ENCODE measurements at regions not wholly inside any gene's neighbourhood (a gene's known extent, or its start where the extent isn't known, plus 50 kb on each side); places are given as distances from the start of the nearest gene placed in this dataset.
A peak's percentile ranks its signal among the peaks of the same experiment; 100 is the strongest.
"Not testable (repeated sequence)": the region's sequence is repeated elsewhere in the genome, so short reads cannot be mapped to it uniquely, and the experiment has no call there.

DNA sequence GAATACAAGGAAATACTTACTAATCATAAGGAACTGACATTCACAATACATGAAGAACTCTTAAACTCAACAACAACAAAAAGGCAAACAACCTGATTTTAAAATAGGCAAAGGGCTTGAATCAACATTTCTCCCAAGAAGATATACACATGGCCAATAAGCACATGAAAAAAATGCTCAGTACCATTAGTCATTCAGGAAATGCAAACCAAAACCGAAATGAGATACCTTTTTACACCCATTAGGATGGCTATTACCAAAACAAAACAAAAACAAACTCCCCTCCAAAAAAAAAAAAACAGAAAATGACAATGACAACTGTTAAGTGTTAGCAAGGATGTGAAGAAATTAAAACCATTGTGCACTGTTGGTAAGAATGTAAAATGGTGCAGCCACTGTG is 104.1 kb upstream of the ZNF462 start:
- peak; percentile 19 for DNase-seq (ENCODE audit: low read depth)

DNA sequence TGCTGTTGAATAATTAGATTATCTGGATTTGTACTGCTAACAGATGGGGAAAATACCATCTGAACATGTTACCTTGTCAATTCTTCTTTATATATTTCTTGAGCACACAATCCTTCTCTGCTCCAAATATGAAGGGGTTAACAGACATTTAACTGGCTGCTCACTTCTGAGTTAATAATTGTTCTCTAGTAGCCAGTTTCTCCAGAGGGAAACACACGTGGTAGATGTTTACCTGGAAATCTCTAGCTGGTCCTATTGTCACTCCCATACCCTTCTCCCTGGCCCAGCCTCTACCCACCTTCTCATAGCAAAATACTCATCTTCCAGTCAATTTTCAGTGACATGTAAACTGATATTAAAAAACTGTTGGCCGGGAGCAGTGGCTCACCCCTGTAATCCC is 101.5 kb upstream of the ZNF462 start:
- DNase-seq (ENCODE audit: low read depth) = no peak

DNA sequence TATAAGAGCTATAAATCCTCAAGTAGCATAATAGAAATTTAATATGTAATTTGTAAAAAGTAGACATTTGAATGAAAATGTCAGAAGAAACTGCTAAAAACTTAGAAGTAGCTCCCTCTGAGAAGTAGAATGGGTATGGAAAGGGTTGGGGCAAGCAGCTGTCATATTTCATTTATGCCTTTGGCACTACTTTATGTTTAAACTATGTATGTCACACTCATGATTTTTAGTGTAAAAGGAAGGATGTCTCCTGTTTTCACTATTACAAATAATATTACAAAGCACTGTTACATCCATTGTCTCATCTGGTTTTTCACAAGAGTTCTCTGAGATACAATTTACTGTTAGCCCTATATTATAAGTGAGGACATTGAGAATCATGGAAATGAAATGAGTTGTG is 96.3 kb upstream of the ZNF462 start:
- no peak for DNase-seq (ENCODE audit: low read depth)

GRCh38 chr9:106769331-106769730 is 93.6 kb upstream of the ZNF462 start:
- DNase-seq (ENCODE audit: low read depth) = no peak

DNA sequence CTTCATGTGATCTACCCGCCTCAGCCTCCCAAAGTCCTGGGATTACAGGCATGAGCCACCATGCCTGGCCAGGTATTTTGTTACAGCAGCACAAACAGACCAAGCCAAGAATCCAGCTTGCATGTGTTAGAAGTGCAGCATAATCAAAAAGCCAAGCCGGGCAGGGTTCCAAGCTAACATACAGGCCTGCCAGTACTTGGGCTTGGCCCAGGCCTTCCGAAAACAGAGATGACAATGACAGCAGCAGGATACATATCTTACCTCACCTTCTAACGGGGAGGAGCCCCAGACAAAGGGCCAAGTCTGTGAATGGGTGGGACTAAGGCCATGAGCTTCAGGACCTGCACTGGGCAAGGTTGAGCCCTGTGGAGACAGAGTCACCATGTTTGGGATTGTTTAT is 91.4 kb upstream of the ZNF462 start:
- DNase-seq (ENCODE audit: low read depth) = no peak

DNA sequence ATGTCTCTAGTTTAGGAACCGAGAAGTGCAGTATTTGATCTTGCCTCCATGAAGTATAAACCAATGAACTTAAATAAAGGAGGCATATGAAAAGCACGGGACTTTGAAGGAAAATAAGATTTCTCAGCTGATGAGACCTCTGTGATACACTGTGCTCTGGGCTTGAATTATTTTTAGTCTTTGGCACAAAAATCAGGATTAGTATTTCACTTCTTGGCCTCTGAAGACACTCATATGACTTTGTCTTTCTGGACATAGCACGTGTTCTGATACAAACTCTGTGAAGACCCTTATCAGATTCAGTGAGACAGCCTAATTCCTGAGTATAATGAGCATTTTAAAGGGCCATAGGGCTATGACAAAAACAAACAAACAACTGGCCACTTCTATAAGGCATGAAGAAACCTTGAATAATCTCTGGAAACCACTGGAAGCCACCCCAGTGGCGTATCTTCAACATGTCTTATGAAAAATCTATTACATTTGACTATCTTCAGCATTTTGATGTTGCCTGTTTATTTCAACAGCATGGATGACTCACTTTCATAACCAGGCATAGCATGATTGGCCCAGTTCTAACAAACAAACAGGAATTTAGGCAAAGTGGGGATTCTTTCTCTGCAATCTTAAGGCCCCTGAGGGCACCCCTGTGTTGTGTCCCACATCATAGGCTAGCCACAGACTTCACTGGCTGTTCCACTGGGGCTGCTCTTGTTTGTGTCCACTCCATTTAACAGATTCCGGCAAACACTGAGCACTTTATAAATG is 90.3 kb upstream of the ZNF462 start:
- DNase-seq (ENCODE audit: low read depth) = peak; percentile 27

DNA sequence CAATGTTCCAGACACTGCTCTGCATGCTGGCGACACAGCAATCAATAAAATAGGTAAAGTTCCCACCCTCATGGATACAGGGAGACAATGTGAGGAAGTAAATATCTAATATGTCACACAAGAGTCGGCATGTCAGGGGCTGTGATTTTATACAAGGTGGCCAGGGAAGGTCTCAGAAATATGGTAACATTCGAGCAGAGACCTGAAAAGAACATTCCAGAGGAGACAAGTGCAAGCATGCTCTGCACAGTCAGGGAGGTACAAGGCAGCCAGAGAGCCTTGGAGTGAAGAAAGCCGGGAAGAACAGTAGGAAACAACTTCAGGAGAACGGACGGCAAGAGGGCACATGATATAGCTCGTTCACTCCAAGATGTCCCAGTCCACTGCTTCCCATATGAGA is 89.2 kb upstream of the ZNF462 start:
- no peak for DNase-seq (ENCODE audit: low read depth)

GRCh38 chr9:106775960-106776359 is 87.0 kb upstream of the ZNF462 start:
- DNase-seq (ENCODE audit: low read depth) = no peak

DNA sequence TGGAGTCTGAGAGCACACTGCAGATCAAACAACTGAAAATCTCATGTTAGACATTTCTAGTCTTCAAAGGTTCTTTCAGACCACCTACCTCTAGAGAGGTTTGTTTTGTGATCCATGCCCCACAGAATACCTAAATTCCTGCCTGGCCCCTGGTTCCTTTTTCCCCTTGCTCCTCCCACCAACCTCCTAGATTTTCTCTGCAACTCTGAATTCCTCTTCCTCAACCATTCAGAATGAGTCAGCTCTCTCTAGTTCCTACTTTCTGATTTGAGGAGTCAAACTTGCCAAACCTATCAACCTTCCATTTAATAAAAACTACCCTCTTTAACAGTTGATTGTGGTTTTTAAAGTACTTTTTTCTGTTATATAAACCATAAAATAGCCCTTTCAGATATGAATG is 83.2 kb upstream of the ZNF462 start:
- DNase-seq (ENCODE audit: low read depth) = peak; percentile 4

GRCh38 chr9:106783121-106783520 is 79.8 kb upstream of the ZNF462 start:
- no peak for DNase-seq (ENCODE audit: low read depth)

GRCh38 chr9:106784076-106784475 is 78.9 kb upstream of the ZNF462 start:
- peak; percentile 21 for DNase-seq (ENCODE audit: low read depth)

DNA sequence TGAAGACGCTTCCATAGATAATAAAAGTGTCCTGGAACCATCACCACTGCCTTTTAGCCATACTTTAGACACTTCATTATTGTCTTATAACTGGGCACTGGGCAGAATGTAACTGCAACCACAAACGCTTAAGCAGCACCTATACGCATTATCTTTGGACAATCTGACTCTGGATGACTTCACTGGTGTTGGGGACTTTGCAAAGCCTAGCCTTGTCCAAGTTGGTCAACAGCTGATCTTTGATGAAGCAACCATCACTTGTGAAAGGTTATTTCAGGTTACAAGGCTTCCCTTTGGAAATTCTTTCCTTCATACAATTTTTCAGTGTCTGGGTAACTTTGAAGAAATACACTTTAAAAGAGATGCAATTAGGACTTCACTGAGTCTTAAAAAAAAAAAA is 77.8 kb upstream of the ZNF462 start:
- DNase-seq (ENCODE audit: low read depth) = no peak

DNA sequence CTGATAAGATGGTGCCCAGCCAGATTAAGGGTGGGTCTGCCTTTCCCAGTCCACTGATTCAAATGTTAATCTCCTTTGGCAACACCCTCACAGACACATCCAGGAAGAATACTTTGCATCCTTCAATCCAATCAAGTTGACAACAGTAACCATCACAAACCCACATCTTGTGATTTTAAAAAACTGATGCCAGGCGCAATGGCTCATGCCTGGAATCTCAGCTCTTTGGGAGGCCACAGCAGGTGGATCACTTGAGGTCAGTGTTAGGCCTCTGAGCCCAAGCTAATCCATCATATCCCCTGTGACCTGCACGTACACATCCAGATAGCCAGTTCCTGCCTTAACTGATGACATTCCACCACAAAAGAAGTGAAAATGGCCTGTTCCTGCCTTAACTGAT is 74.9 kb upstream of the ZNF462 start:
- DNase-seq (ENCODE audit: low read depth) = not testable (repeated sequence)

DNA sequence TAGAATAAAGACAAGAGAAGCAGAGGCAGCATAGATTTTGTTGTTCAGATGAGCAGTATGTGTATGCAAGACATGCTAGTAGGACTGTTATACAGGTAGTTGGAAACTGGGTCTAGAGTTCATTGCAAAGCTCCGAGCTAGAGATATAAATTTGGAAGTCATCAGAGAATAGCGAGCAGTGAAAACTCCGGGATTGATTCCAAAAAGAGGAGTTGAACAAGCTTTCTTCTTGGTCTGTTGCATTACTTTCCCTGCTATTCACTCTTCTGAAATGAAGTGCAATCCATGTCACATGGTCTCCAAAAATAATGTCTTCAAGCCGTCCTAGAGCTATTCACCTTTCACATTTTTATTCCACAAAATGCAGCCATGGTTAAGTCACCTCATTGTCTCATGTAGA is 67.9 kb upstream of the ZNF462 start:
- no peak for DNase-seq (ENCODE audit: low read depth)

DNA sequence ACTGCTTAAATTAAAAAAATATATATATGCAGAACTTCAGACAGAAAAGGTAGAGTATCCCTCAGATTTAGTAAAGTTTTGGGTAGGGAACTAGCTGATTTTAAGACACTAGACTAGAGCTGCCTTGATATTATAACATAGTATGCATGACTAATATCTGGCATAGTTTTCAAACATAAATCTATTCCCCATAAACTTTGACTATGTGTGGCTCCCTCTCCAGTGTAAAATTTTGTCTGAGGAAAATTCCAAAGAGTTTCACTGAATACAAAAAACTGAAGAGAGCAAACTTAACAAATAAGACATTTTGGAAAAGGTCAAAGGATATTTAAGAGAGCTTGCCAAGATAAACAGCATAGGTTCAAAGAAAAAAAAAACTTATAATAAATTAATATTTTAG is 66.2 kb upstream of the ZNF462 start:
- no peak for DNase-seq (ENCODE audit: low read depth)

GRCh38 chr9:106797299-106797698 is 65.7 kb upstream of the ZNF462 start:
- peak; percentile 50 for DNase-seq (ENCODE audit: low read depth)

- no peak for DNase-seq (ENCODE audit: low read depth)
Measured at GRCh38 chr9:106798016-106798799, 64.8 kb upstream of the ZNF462 start.

DNA sequence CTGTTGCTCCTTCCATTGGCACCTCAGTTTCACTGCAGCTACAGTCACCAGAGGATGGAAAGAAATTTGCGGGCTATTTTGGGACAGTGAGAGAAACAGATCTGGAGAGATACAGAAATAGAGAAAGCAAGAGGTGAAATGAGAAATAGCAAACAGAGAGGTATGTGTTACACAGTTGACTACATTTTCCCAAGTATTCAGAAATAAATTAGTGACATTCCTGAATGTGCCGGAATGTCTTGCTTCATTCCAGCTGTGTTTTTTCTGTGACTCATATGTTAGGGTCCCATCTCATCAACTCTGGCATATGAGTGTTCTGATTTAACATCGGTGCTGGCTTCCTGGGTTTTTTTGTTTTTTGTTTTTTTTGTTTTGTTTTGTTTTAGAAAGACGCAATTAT is 63.8 kb upstream of the ZNF462 start:
- peak; percentile 77 for DNase-seq (ENCODE audit: low read depth)

- no peak for DNase-seq (ENCODE audit: low read depth)
Measured at GRCh38 chr9:106800701-106801270, 62.2 kb upstream of the ZNF462 start.

- no peak for DNase-seq (ENCODE audit: low read depth)
Measured at GRCh38 chr9:106801816-106802215, 61.1 kb upstream of the ZNF462 start.

Data from M059J (cell line).